SK-N-MC (cell line): ENCODE measurements at regions not wholly inside any gene's neighbourhood (a gene's known extent, or its start where the extent isn't known, plus 50 kb on each side); places are given as distances from the start of the nearest gene placed in this dataset.

Experiments
- EZH2 ChIP-seq: fragments of 200-600 bp; sonication (generic); IDR thresholded peaks from one replicate; pipeline ENCODE4 v1.6.1; 2017; ENCODE audit warnings: antibody characterized with exemption
- FOXP2 ChIP-seq: optimal IDR thresholded peaks from 2 replicates; pipeline ENCODE3; 2011; ENCODE audit warnings: mild to moderate bottlenecking, moderate library complexity; ENCODE audit not compliant: insufficient read depth; ENCODE audit errors: extremely low read length, control extremely low read depth
- POLR2AphosphoS5 ChIP-seq: IDR thresholded peaks from 2 replicates; pipeline ENCODE4 v1.6.1; 2012; ENCODE audit warnings: mild to moderate bottlenecking, low read depth, low read length, borderline replicate concordance

DNA sequence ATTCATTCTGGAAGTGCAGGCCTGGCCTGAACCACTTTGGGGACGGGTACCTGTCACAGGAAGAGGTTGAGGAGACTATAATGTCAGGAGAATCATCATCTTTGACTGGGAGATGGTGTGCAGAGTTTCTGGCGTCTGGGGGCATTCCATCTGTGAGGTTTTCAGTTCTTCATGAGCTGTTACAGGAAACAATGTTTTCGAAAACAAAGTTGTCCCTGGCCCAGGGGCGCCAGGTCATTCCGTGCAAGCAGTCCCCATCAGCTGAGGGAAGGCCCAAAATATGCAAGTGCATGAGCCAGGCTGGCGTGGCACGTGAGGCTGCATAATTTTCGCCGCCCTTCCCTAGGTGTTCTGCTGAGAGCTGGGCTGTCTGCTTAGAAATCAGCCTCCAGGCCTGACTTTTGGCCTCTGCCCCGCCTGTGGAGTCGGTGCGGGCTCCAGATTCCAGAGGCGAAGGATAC lies 68.4 kb upstream of the ATP5PO start:
- TF ChIP-seq EZH2, result no peak
- TF ChIP-seq POLR2AphosphoS5, result no peak
- TF ChIP-seq FOXP2, result no peak
